22Rv1 (cell line): ENCODE measurements at regions not wholly inside any gene's neighbourhood (a gene's known extent, or its start where the extent isn't known, plus 50 kb on each side); places are given as distances from the start of the nearest gene placed in this dataset.

ENCODE experiments used
- CTCF ChIP-seq: fragments of 450-650 bp; IDR thresholded peaks from 2 replicates; pipeline ENCODE4 v1.5.1; 2017; ENCODE audit warnings: mild to moderate bottlenecking
- ZFX ChIP-seq: fragments of 450-650 bp; IDR thresholded peaks from 2 replicates; pipeline ENCODE4 v1.6.1; 2017; ENCODE audit warnings: antibody characterized with exemption, borderline replicate concordance

- TF ChIP-seq CTCF, result no peak
- TF ChIP-seq ZFX, result no peak
These were observed 490.0 kb downstream of the SH2D4B start for GRCh38 chr10:81027706-81028105.
